CD4-positive, CD25-positive, alpha-beta regulatory T cell (primary cell): ENCODE measurements at regions not wholly inside any gene's neighbourhood (a gene's known extent, or its start where the extent isn't known, plus 50 kb on each side); places are given as distances from the start of the nearest gene placed in this dataset.

Experiments
- ATAC-seq, 2 donors: fragments of 150-1000 bp; cut with Tn5 transposase; one replicate each; pipeline ENCODE4 v1.10.0; 2021; ENCODE audit warnings: low read depth in 2 of 2, moderate number of reproducible peaks in 2 of 2, moderate library complexity in 1 of 2
- DNase-seq, 3 donors: peaks; one replicate each; pipeline versions ENCODE4 v3.0.0 to v3.0.0-alpha.2; 2012 to 2022; ENCODE audit warnings: mixed read lengths in 1 of 3
- H3K27ac ChIP-seq: one replicate; pipeline ENCODE4 v1.7.0; 2013; ENCODE audit warnings: mild to moderate bottlenecking, low read length; ENCODE audit not compliant: insufficient read depth, poor library complexity, severe bottlenecking
- H3K27me3 ChIP-seq: one replicate; pipeline ENCODE4 v1.7.0; 2013; ENCODE audit warnings: low read length; ENCODE audit not compliant: control insufficient read depth, insufficient read depth
- H3K36me3 ChIP-seq: one replicate; pipeline ENCODE4 v1.7.0; 2013; ENCODE audit warnings: mild to moderate bottlenecking, low read length, moderate library complexity; ENCODE audit not compliant: control insufficient read depth, insufficient read depth
- H3K4me1 ChIP-seq: 2 replicates; pipeline ENCODE4 v1.7.0; 2013; ENCODE audit warnings: mild to moderate bottlenecking, low read length; ENCODE audit not compliant: insufficient read depth, control insufficient read depth, poor library complexity, severe bottlenecking
- H3K4me3 ChIP-seq: one replicate; pipeline ENCODE4 v1.7.0; 2013; ENCODE audit warnings: low read depth, mild to moderate bottlenecking, low read length, moderate library complexity
- H3K9me3 ChIP-seq, 2 experiments: 1 replicate in 1 of 2; 2 replicates in 1 of 2; pipeline ENCODE4 v1.7.0; 2013; ENCODE audit warnings: low read length in 2 of 2, mild to moderate bottlenecking in 1 of 2, moderate library complexity in 1 of 2; ENCODE audit not compliant: control insufficient read depth in 2 of 2
- H3K27ac Mint-ChIP-seq, 3 donors: one replicate each; pipeline ENCODE4 v1.8.0; 2020 to 2022; ENCODE audit warnings: mild to moderate bottlenecking in 3 of 3, mixed read lengths in 3 of 3, moderate library complexity in 2 of 3
- H3K27me3 Mint-ChIP-seq: one replicate; pipeline ENCODE4 v1.8.0; 2022; ENCODE audit warnings: mild to moderate bottlenecking, mixed read lengths
- H3K36me3 Mint-ChIP-seq: one replicate; pipeline ENCODE4 v1.8.0; 2020; ENCODE audit warnings: mixed read lengths
- H3K4me1 Mint-ChIP-seq, 4 donors: one replicate each; pipeline ENCODE4 v1.8.0; 2020 to 2022; ENCODE audit warnings: mixed read lengths in 4 of 4, mild to moderate bottlenecking in 1 of 4
- H3K4me3 Mint-ChIP-seq, 4 donors: one replicate each; pipeline ENCODE4 v1.8.0; 2020 to 2022; ENCODE audit warnings: mild to moderate bottlenecking in 4 of 4, mixed read lengths in 4 of 4, moderate library complexity in 3 of 4
- H3K9me3 Mint-ChIP-seq, 7 donors: one replicate each; pipeline ENCODE4 v1.8.0; 2020 to 2022; ENCODE audit warnings: mixed read lengths in 7 of 7, mild to moderate bottlenecking in 3 of 7, moderate library complexity in 2 of 7

GRCh38 chr15:70337277-70338186 lies 239.8 kb upstream of the TLE3 start:
- Histone ChIP-seq H3K4me1 (no peaks in the 10 kb centered on the region), H3K27me3 (peaks cover 2% of the 10 kb centered on the region), H3K4me3 (no peak overlapping the region), H3K9me3 (peaks cover 17 to 21% of the 10 kb centered on the region in 2 experiments), H3K36me3 (no peaks in the 10 kb centered on the region), H3K27ac (no peak overlapping the region)
- no peaks in the 10 kb centered on the region for H3K36me3 Mint-ChIP-seq
- no peak overlapping the region for H3K4me3 Mint-ChIP-seq
- DNase-seq (no peak), ATAC-seq (no peak)
- peaks cover 0 to 26% (median 7%) of the 10 kb centered on the region in 7 donors for H3K9me3 Mint-ChIP-seq
- no peak overlapping the region for H3K27ac Mint-ChIP-seq
- peaks cover 11% of the 10 kb centered on the region for H3K27me3 Mint-ChIP-seq
- no peaks in the 10 kb centered on the region for H3K4me1 Mint-ChIP-seq

- Histone ChIP-seq H3K36me3 (no peaks in the 10 kb centered on the region), H3K4me1 (no peaks in the 10 kb centered on the region), H3K27me3 (peaks cover 2% of the 10 kb centered on the region), H3K27ac (no peak overlapping the region), H3K9me3 (peaks cover 17 to 21% of the 10 kb centered on the region in 2 experiments), H3K4me3 (no peak overlapping the region)
- ATAC-seq (no peak), DNase-seq (no peak)
- H3K27ac Mint-ChIP-seq = no peak overlapping the region
- H3K4me1 Mint-ChIP-seq = no peaks in the 10 kb centered on the region
- peaks cover 11% of the 10 kb centered on the region for H3K27me3 Mint-ChIP-seq
- H3K36me3 Mint-ChIP-seq = no peaks in the 10 kb centered on the region
- peaks cover 0 to 26% (median 7%) of the 10 kb centered on the region in 7 donors for H3K9me3 Mint-ChIP-seq
- H3K4me3 Mint-ChIP-seq = no peak overlapping the region
Observed at GRCh38 chr15:70336425-70337009, 238.8 kb upstream of the TLE3 start.

- H3K27ac Mint-ChIP-seq = no peak overlapping the region
- DNase-seq (no peak), ATAC-seq (no peak)
- Histone ChIP-seq H3K27ac (no peak overlapping the region), H3K27me3 (peaks cover 6% of the 10 kb centered on the region), H3K9me3 (peaks cover 17 to 21% of the 10 kb centered on the region in 2 experiments), H3K4me3 (no peak overlapping the region), H3K4me1 (no peaks in the 10 kb centered on the region), H3K36me3 (no peaks in the 10 kb centered on the region)
- H3K4me1 Mint-ChIP-seq = no peaks in the 10 kb centered on the region
- H3K4me3 Mint-ChIP-seq = no peak overlapping the region
- H3K36me3 Mint-ChIP-seq = no peaks in the 10 kb centered on the region
- peaks cover 0 to 26% (median 7%) of the 10 kb centered on the region in 7 donors for H3K9me3 Mint-ChIP-seq
- peaks cover 11% of the 10 kb centered on the region for H3K27me3 Mint-ChIP-seq
Observed at GRCh38 chr15:70334286-70334685, 236.6 kb upstream of the TLE3 start.

- no peak overlapping the region for H3K4me3 ChIP-seq
- Mint-ChIP-seq H3K36me3 (no peaks in the 10 kb centered on the region), H3K27ac (no peak overlapping the region), H3K4me1 (no peaks in the 10 kb centered on the region), H3K9me3 (peaks cover 0 to 11% (median 0%) of the 10 kb centered on the region in 7 donors), H3K27me3 (peaks cover 23% of the 10 kb centered on the region), H3K4me3 (no peak overlapping the region)
- DNase-seq (no peak), ATAC-seq (no peak)
- peaks cover 6% of the 10 kb centered on the region for H3K27me3 ChIP-seq
- H3K4me1 ChIP-seq = no peaks in the 10 kb centered on the region
- peaks cover 3 to 9% of the 10 kb centered on the region in 2 experiments for H3K9me3 ChIP-seq
- no peak overlapping the region for H3K27ac ChIP-seq
- no peaks in the 10 kb centered on the region for H3K36me3 ChIP-seq
Observed at GRCh38 chr15:70329179-70329578, 231.5 kb upstream of the TLE3 start.

- no peak for DNase-seq
- Mint-ChIP-seq H3K36me3 (no peaks in the 10 kb centered on the region), H3K27ac (no peak overlapping the region), H3K27me3 (peaks cover 19% of the 10 kb centered on the region), H3K4me3 (no peak overlapping the region), H3K9me3 (peaks cover 0 to 7% (median 0%) of the 10 kb centered on the region in 7 donors), H3K4me1 (no peaks in the 10 kb centered on the region)
- H3K4me1 ChIP-seq = no peaks in the 10 kb centered on the region
- H3K27me3 ChIP-seq = peaks cover 5% of the 10 kb centered on the region
- no peak overlapping the region for H3K27ac ChIP-seq
- no peak for ATAC-seq
- H3K36me3 ChIP-seq = no peaks in the 10 kb centered on the region
- no peak overlapping the region for H3K4me3 ChIP-seq
- H3K9me3 ChIP-seq = peaks cover 0 to 4% of the 10 kb centered on the region in 2 experiments
Observed at GRCh38 chr15:70328679-70329115, 231.0 kb upstream of the TLE3 start.

- Mint-ChIP-seq H3K27me3 (peaks cover 16% of the 10 kb centered on the region), H3K9me3 (peaks cover 0 to 3% (median 0%) of the 10 kb centered on the region in 7 donors), H3K27ac (peak overlapping the region in 1 of 3 donors; percentile 80), H3K4me3 (no peak overlapping the region), H3K36me3 (no peaks in the 10 kb centered on the region), H3K4me1 (no peaks in the 10 kb centered on the region)
- H3K27me3 ChIP-seq = peaks cover 3% of the 10 kb centered on the region
- no peaks in the 10 kb centered on the region for H3K36me3 ChIP-seq
- no peaks in the 10 kb centered on the region for H3K4me1 ChIP-seq
- H3K27ac ChIP-seq = no peak overlapping the region
- no peaks in the 10 kb centered on the region for H3K9me3 ChIP-seq
- H3K4me3 ChIP-seq = no peak overlapping the region
- ATAC-seq = no peak
- no peak for DNase-seq
Observed at GRCh38 chr15:70327856-70328678, 230.3 kb upstream of the TLE3 start.

GRCh38 chr15:70327328-70327855 lies 229.7 kb upstream of the TLE3 start:
- Mint-ChIP-seq H3K9me3 (peaks cover 0 to 3% (median 0%) of the 10 kb centered on the region in 7 donors), H3K4me3 (no peak overlapping the region), H3K4me1 (no peaks in the 10 kb centered on the region), H3K27me3 (peaks cover 19% of the 10 kb centered on the region), H3K27ac (no peak overlapping the region), H3K36me3 (no peaks in the 10 kb centered on the region)
- no peaks in the 10 kb centered on the region for H3K9me3 ChIP-seq
- H3K4me1 ChIP-seq = no peaks in the 10 kb centered on the region
- H3K27ac ChIP-seq = no peak overlapping the region
- DNase-seq (no peak), ATAC-seq (no peak)
- no peak overlapping the region for H3K4me3 ChIP-seq
- peaks cover 3% of the 10 kb centered on the region for H3K27me3 ChIP-seq
- no peaks in the 10 kb centered on the region for H3K36me3 ChIP-seq
